ENCODE measurements at regions not wholly inside any gene's neighbourhood (a gene's known extent, or its start where the extent isn't known, plus 50 kb on each side); places are given as distances from the start of the nearest gene placed in this dataset.

GRCh38 chr5:124692950-124693349 is 53.5 kb downstream of the ZNF608 start:
- no peak for DNase-seq

- DNase-seq, result no peak
Measured at GRCh38 chr5:124692324-124692723, 54.1 kb downstream of the ZNF608 start.

GRCh38 chr5:124689653-124690052 is 56.8 kb downstream of the ZNF608 start:
- no peak for DNase-seq

GRCh38 chr5:124686239-124687004 is 60.0 kb downstream of the ZNF608 start:
- DNase-seq, result no peak

GRCh38 chr5:124685404-124685930 is 61.0 kb downstream of the ZNF608 start:
- DNase-seq, result no peak

- peak; percentile 13 for DNase-seq
Measured at GRCh38 chr5:124683917-124684555, 62.4 kb downstream of the ZNF608 start.

- DNase-seq, result no peak
Measured at GRCh38 chr5:124679578-124680199, 66.8 kb downstream of the ZNF608 start.

GRCh38 chr5:124678922-124679519 is 67.4 kb downstream of the ZNF608 start:
- DNase-seq, result no peak

- peak; percentile 24 for DNase-seq
Measured at GRCh38 chr5:124678468-124678867, 68.0 kb downstream of the ZNF608 start.

GRCh38 chr5:124677374-124678351 is 68.8 kb downstream of the ZNF608 start:
- peak; percentile 12 for DNase-seq

- DNase-seq, result peak; percentile 44
Measured at GRCh38 chr5:124675931-124676846, 70.2 kb downstream of the ZNF608 start.

- no peak for DNase-seq
Measured at GRCh38 chr5:124671193-124671592, 75.2 kb downstream of the ZNF608 start.

- no peak for DNase-seq
Measured at GRCh38 chr5:124670722-124671184, 75.7 kb downstream of the ZNF608 start.

GRCh38 chr5:124669956-124670721 is 76.3 kb downstream of the ZNF608 start:
- DNase-seq, result no peak

GRCh38 chr5:124669300-124669648 is 77.2 kb downstream of the ZNF608 start:
- DNase-seq, result no peak

GRCh38 chr5:124668353-124669299 is 77.8 kb downstream of the ZNF608 start:
- DNase-seq, result no peak

- no peak for DNase-seq
Measured at GRCh38 chr5:124665625-124666024, 80.8 kb downstream of the ZNF608 start.

- DNase-seq, result peak; percentile 12
Measured at GRCh38 chr5:124665035-124665434, 81.4 kb downstream of the ZNF608 start.

- no peak for DNase-seq
Measured at GRCh38 chr5:124664287-124664686, 82.2 kb downstream of the ZNF608 start.
